ENCODE measurements at regions not wholly inside any gene's neighbourhood (a gene's known extent, or its start where the extent isn't known, plus 50 kb on each side); places are given as distances from the start of the nearest gene placed in this dataset.

GRCh38 chr3:105096071-105096470 is 270.6 kb upstream of the ALCAM start:
- DNase-seq (ENCODE audit: low read depth in 1 of 2, low spot score in 1 of 2) (no peak), ATAC-seq (no peak), FAIRE-seq (no peak)
- Histone ChIP-seq H3K9me3 (0 out of 3 replicates have a peak, but pooled peaks cover 3% of the 10 kb centered on the region), H3K27ac (no peak overlapping the region), H3K4me1 (no peaks in the 10 kb centered on the region), H3K4me2 (no peak overlapping the region), H3K4me3 (no peak overlapping the region)
- ChIA-PET POLR2A (no interaction called here), CTCF (no interaction called here)
- WGBS (ENCODE audit: missing lambda C conversion rate) = 42% methylated on average over 3 of the region's 3 CpGs
- TF ChIP-seq REST (IDR thresholded peaks at IDR 0.05) (no peak), RFX5 (IDR thresholded peaks at IDR 0.05) (no peak), HEYL (CRISPR knock-in tag; IDR thresholded peaks at IDR 0.05) (no peak), USF2 (IDR thresholded peaks at IDR 0.05) (no peak), ELK1 (IDR thresholded peaks at IDR 0.05; ENCODE audit: low read depth, low read length) (no peak), JUN (IDR thresholded peaks at IDR 0.05) (no peak), KDM5A (IDR thresholded peaks at IDR 0.05) (no peak), FOSL2 (IDR thresholded peaks at IDR 0.05) (no peak), FOSL2 (CRISPR knock-in tag; IDR thresholded peaks at IDR 0.05) (no peak), HES2 (IDR thresholded peaks at IDR 0.05) (no peak), EP300 (IDR thresholded peaks at IDR 0.05) (no peak), ZC3H11A (IDR thresholded peaks at IDR 0.05) (no peak), JUNB (IDR thresholded peaks at IDR 0.05) (no peak), CBX2 (IDR thresholded peaks at IDR 0.05; ENCODE audit: borderline replicate concordance, low read depth) (no peak), RCOR1 (IDR thresholded peaks at IDR 0.05; ENCODE audit: low read depth, low read length) (no peak), PHF8 (IDR thresholded peaks at IDR 0.05; ENCODE audit: borderline replicate concordance, low read depth) (no peak), ZSCAN20 (CRISPR knock-in tag; IDR thresholded peaks at IDR 0.05) (no peak), CHD4 (IDR thresholded peaks at IDR 0.05; ENCODE audit: borderline replicate concordance) (no peak), FOSB (CRISPR knock-in tag; IDR thresholded peaks at IDR 0.05) (no peak), SMC3 (IDR thresholded peaks at IDR 0.05) (no peak)

GRCh38 chr3:105101603-105102002 is 265.1 kb upstream of the ALCAM start:
- Histone ChIP-seq H3K27ac (no peak overlapping the region), H3K9me3 (0 out of 3 replicates have a peak, but pooled peaks cover 3% of the 10 kb centered on the region), H3K4me2 (no peak overlapping the region), H3K4me3 (no peak overlapping the region), H3K4me1 (no peaks in the 10 kb centered on the region)
- no peak for FAIRE-seq
- no peak for ATAC-seq
- no peak for DNase-seq (ENCODE audit: low read depth in 1 of 2, low spot score in 1 of 2)
- WGBS (ENCODE audit: missing lambda C conversion rate) = 69% methylated on average over 2 of the region's 2 CpGs
- CTCF ChIA-PET = no interaction called here
- TF ChIP-seq CBX2 (IDR thresholded peaks at IDR 0.05; ENCODE audit: borderline replicate concordance, low read depth) = no peak
- POLR2A ChIA-PET = no interaction called here

GRCh38 chr3:105103139-105103538 is 263.6 kb upstream of the ALCAM start:
- Histone ChIP-seq H3K9me3 (0 out of 3 replicates have a peak, but pooled peaks cover 2% of the 10 kb centered on the region), H3K4me1 (no peaks in the 10 kb centered on the region), H3K4me3 (no peak overlapping the region), H3K4me2 (no peak overlapping the region), H3K27ac (no peak overlapping the region)
- ChIA-PET CTCF (no interaction called here), POLR2A (no interaction called here)
- FAIRE-seq (no peak), DNase-seq (ENCODE audit: low read depth in 1 of 2, low spot score in 1 of 2) (no peak), ATAC-seq (no peak)
- WGBS (ENCODE audit: missing lambda C conversion rate) = 56% methylated on average over 2 of the region's 2 CpGs
- TF ChIP-seq JUN (IDR thresholded peaks at IDR 0.05) = no peak
- TF ChIP-seq KDM5A (IDR thresholded peaks at IDR 0.05) = no peak
- TF ChIP-seq EHMT2 (IDR thresholded peaks at IDR 0.05; ENCODE audit: low read depth) = no peak
- no peak for TF ChIP-seq EP300 (IDR thresholded peaks at IDR 0.05)
- TF ChIP-seq JUNB (IDR thresholded peaks at IDR 0.05) = no peak
- TF ChIP-seq RCOR1 (IDR thresholded peaks at IDR 0.05; ENCODE audit: low read depth, low read length) = no peak
- TF ChIP-seq HOXB5 (CRISPR knock-in tag; IDR thresholded peaks at IDR 0.05) = no peak
- TF ChIP-seq SREBF2 (IDR thresholded peaks at IDR 0.05) = no peak
- no peak for TF ChIP-seq BCL3 (IDR thresholded peaks at IDR 0.05)
- TF ChIP-seq FOXS1 (CRISPR knock-in tag; IDR thresholded peaks at IDR 0.05) = no peak
- no peak for TF ChIP-seq GATA3 (IDR thresholded peaks at IDR 0.05; ENCODE audit: borderline replicate concordance)
- TF ChIP-seq ZNF302 (CRISPR knock-in tag; IDR thresholded peaks at IDR 0.05) = no peak
- TF ChIP-seq RFX5 (IDR thresholded peaks at IDR 0.05) = no peak
- no peak for TF ChIP-seq ZC3H11A (IDR thresholded peaks at IDR 0.05)
- no peak for TF ChIP-seq ZSCAN20 (CRISPR knock-in tag; IDR thresholded peaks at IDR 0.05)
- TF ChIP-seq CBX2 (IDR thresholded peaks at IDR 0.05; ENCODE audit: borderline replicate concordance, low read depth) = no peak
- TF ChIP-seq RAD21 (conservative IDR thresholded peaks at IDR 0.05 in 1 of 2, IDR thresholded peaks at IDR 0.05 in 1 of 2) = no peak
- no peak for TF ChIP-seq ZFP36 (IDR thresholded peaks at IDR 0.05; ENCODE audit: borderline replicate concordance, partially characterized antibody)

Data from A549 (cell line).